ENCODE measurements at regions not wholly inside any gene's neighbourhood (a gene's known extent, or its start where the extent isn't known, plus 50 kb on each side); places are given as distances from the start of the nearest gene placed in this dataset.

DNA sequence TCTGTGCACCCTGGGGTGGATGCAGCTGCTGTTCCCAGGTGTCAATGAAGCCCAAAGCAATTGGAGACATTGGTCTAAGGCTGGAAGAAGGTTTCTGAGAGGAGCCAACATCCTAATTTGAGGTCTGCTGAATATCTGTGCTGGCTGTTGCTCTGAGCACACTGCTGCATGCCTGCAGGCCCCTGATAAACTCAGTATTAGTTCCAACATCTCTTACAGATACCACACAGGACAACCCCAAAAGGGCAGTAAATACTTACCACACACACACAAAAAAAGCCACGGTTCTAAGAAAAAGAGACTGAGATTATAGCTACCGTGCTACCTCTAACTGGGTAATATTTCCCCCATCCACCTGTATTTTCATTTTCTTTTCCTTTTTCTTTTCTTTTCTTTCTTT is 164.3 kb upstream of the SOX4 start:
- DNase-seq (ENCODE audit: low read depth) = no peak
- no peak overlapping the region for H3K4me3 ChIP-seq (ENCODE audit: low read length)
- TF ChIP-seq, protein P1, sequence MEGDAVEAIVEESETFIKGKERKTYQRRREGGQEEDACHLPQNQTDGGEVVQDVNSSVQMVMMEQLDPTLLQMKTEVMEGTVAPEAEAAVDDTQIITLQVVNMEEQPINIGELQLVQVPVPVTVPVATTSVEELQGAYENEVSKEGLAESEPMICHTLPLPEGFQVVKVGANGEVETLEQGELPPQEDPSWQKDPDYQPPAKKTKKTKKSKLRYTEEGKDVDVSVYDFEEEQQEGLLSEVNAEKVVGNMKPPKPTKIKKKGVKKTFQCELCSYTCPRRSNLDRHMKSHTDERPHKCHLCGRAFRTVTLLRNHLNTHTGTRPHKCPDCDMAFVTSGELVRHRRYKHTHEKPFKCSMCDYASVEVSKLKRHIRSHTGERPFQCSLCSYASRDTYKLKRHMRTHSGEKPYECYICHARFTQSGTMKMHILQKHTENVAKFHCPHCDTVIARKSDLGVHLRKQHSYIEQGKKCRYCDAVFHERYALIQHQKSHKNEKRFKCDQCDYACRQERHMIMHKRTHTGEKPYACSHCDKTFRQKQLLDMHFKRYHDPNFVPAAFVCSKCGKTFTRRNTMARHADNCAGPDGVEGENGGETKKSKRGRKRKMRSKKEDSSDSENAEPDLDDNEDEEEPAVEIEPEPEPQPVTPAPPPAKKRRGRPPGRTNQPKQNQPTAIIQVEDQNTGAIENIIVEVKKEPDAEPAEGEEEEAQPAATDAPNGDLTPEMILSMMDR (conservative IDR thresholded peaks at IDR 0.05; ENCODE audit: low read length) = no peak

DNA sequence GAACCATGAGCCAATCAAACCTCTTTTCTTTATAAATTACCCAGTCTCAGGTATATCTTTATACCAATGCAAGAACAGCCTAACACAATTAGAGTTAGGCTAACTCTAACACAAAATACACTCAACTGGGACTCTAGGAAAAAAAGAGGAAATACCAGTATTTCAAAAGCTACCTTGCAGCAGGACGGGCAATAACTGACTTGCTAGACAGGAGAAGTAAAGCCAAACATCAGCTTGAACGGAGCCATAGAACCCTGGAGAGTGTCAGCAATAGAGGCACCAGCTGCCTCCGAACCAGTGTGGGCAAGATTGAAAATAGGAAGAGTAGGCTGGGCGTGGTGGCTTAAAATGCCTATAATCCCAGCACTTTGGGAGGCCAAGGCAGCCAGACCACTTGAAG is 162.0 kb upstream of the SOX4 start:
- TF ChIP-seq, protein P1 (conservative IDR thresholded peaks at IDR 0.05; ENCODE audit: low read length) = no peak
- no peak overlapping the region for H3K4me3 ChIP-seq (ENCODE audit: low read length)
- no peak for DNase-seq (ENCODE audit: low read depth)

DNA sequence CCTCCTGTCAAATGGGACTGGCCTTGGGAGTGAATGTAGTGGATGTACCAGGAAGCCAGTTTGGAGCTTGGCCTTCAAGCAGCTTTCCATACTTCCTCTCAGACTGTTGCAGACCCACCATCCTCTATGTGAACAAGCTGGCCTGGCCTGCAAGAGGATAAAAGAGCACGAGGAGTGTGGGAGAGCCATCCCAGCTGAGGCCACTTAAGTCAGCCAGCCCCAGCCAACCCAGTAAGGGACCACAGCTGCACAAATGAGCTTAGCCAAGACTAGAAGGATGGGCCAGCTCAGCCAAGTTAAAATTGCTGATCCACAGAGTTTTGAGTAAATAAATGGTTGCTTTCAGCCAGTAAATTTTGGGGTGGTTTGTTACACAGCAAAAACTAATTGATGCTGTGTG is 156.9 kb upstream of the SOX4 start:
- DNase-seq (ENCODE audit: low read depth) = no peak
- H3K4me3 ChIP-seq (ENCODE audit: low read length) = no peak overlapping the region
- TF ChIP-seq, protein P1 (conservative IDR thresholded peaks at IDR 0.05; ENCODE audit: low read length) = no peak

DNA sequence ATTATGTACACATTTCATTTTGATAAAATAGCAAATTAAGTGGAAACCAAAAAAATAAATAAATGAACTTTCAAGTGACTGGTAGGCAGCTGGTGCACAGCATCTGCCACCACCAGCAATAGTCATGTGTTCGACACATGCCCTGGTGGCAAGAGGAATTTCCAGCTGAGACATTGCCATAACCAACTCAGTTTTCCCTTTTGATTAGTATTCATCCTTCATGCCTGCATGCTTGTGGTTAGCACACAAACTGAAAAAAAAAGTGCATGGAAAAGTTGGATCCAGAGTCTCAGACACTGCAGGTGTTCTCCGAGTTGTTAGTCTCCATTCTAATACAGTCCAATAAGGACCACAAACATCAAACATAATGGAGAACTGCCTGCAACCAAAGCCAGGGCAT is 156.0 kb upstream of the SOX4 start:
- peak; percentile 64 for DNase-seq (ENCODE audit: low read depth)
- TF ChIP-seq, protein P1 (conservative IDR thresholded peaks at IDR 0.05; ENCODE audit: low read length) = no peak
- no peak overlapping the region for H3K4me3 ChIP-seq (ENCODE audit: low read length)

DNA sequence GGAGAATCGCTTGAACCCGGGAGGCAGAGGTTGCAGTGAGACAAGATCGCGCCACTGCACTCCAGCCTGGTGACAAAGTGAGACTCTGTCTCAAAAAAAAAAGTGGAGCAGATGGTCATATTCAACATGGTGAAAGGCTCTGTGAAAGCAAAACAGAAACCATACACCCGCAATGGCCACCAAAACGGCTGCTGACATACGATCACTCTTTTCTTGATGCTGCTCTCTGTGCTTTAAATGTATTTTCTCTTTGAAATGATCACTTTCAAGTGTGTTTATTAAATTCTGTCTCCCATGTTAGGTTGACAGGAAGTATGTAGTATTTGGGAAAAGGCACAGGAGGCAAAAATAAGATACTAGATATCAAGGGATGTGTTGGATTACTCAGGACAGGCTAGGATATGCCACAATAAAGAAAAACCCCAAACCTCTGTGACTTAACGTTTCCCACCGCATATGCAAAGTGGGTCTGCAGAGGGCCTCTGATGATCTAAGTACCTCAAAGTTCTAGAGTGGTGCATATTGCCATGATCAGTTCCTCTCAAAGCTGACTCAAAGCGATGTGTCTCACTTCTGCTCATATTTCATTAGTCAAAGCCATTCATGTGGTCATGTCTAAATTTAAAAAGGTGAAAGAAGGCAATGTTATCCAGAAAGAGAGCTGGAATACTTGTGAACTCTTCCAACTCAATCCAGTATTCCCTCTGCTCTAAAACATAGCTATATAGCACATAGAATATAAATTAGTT is 155.1 kb upstream of the SOX4 start:
- TF ChIP-seq, protein P1 (conservative IDR thresholded peaks at IDR 0.05; ENCODE audit: low read length) = no peak
- DNase-seq (ENCODE audit: low read depth) = no peak
- no peak overlapping the region for H3K4me3 ChIP-seq (ENCODE audit: low read length)

DNA sequence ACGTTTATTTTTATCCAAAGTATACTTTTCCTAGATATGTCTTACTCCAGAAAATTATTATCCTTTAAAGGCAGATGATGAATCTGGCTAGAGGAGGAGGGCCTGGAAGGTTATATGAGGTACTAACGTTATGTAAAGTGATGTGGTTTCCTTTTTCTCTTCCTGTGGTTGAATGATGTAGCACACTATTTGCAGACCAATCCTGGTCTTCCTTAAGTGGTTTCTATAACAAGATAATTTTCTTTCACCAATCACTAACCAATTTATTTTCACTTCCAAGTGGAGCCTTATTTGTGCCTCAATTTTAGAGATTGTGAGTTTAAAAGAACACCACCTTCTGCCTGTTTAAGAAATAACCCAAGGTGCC is 154.6 kb upstream of the SOX4 start:
- H3K4me3 ChIP-seq (ENCODE audit: low read length) = no peak overlapping the region
- TF ChIP-seq, protein P1 (conservative IDR thresholded peaks at IDR 0.05; ENCODE audit: low read length) = no peak
- DNase-seq (ENCODE audit: low read depth) = no peak

DNA sequence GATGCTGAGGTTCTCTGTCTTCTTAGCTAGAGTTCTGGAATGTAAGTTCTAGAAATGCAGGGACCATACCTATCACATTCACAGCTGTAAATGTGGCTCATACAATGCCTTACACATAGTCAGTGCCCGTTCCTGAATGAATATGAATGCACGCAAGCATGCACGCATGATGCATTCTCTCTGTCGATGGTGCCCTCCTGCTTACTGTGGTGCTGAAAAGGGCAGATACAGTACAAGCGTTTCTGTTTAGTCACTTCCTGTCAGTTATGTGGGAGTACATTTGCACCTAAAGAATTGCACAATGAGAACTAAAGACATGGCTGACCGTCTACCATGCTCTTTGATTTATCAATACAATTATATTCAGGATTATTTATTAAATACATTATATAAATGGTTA is 152.2 kb upstream of the SOX4 start:
- TF ChIP-seq, protein P1 (conservative IDR thresholded peaks at IDR 0.05; ENCODE audit: low read length) = no peak
- DNase-seq (ENCODE audit: low read depth) = no peak
- no peak overlapping the region for H3K4me3 ChIP-seq (ENCODE audit: low read length)
